ENCODE measurements at regions not wholly inside any gene's neighbourhood (a gene's known extent, or its start where the extent isn't known, plus 50 kb on each side); places are given as distances from the start of the nearest gene placed in this dataset.

GRCh38 chr5:107286447-107287098 lies 384.2 kb downstream of the EFNA5 start:
- TF ChIP-seq EZH2 (IDR thresholded peaks at IDR 0.05; ENCODE audit: borderline replicate concordance, low read length): no peak
- no peak for TF ChIP-seq CTCF (conservative IDR thresholded peaks at IDR 0.05 in 1 of 2, IDR thresholded peaks at IDR 0.05 in 1 of 2; ENCODE audit: extremely low read depth in 1 of 2, insufficient read depth in 1 of 2, low read depth in 1 of 2, low read length in 2 of 2)

Data from mammary epithelial cell (primary cell).